HL-60 (cell line): ENCODE measurements at regions not wholly inside any gene's neighbourhood (a gene's known extent, or its start where the extent isn't known, plus 50 kb on each side); places are given as distances from the start of the nearest gene placed in this dataset.

Source experiments
- CTCF ChIP-seq: IDR thresholded peaks from one replicate; pipeline ENCODE4 v1.5.1; 2011; ENCODE audit warnings: low read length, control low read depth, inconsistent platforms; ENCODE audit not compliant: insufficient read depth
- GABPA ChIP-seq: IDR thresholded peaks from 2 replicates; pipeline ENCODE4 v1.6.1; 2012; ENCODE audit warnings: low read depth
- POLR2AphosphoS5 ChIP-seq: IDR thresholded peaks from 2 replicates; pipeline ENCODE4 v1.6.1; 2012; ENCODE audit warnings: low read depth
- REST ChIP-seq: IDR thresholded peaks from 2 replicates; pipeline ENCODE4 v1.6.1; 2012; ENCODE audit warnings: low read depth; ENCODE audit not compliant: insufficient replicate concordance
- SPI1 ChIP-seq: IDR thresholded peaks from 2 replicates; pipeline ENCODE4 v1.6.1; 2012; ENCODE audit warnings: low read depth, mild to moderate bottlenecking, borderline replicate concordance

GRCh38 chrX:146186540-146186939 is 368.9 kb downstream of the SLITRK2 start:
- no peak for TF ChIP-seq CTCF
- TF ChIP-seq GABPA, result no peak
- TF ChIP-seq REST, result no peak
- TF ChIP-seq POLR2AphosphoS5, result no peak
- TF ChIP-seq SPI1, result no peak
